ENCODE measurements at regions not wholly inside any gene's neighbourhood (a gene's known extent, or its start where the extent isn't known, plus 50 kb on each side); places are given as distances from the start of the nearest gene placed in this dataset.

DNA sequence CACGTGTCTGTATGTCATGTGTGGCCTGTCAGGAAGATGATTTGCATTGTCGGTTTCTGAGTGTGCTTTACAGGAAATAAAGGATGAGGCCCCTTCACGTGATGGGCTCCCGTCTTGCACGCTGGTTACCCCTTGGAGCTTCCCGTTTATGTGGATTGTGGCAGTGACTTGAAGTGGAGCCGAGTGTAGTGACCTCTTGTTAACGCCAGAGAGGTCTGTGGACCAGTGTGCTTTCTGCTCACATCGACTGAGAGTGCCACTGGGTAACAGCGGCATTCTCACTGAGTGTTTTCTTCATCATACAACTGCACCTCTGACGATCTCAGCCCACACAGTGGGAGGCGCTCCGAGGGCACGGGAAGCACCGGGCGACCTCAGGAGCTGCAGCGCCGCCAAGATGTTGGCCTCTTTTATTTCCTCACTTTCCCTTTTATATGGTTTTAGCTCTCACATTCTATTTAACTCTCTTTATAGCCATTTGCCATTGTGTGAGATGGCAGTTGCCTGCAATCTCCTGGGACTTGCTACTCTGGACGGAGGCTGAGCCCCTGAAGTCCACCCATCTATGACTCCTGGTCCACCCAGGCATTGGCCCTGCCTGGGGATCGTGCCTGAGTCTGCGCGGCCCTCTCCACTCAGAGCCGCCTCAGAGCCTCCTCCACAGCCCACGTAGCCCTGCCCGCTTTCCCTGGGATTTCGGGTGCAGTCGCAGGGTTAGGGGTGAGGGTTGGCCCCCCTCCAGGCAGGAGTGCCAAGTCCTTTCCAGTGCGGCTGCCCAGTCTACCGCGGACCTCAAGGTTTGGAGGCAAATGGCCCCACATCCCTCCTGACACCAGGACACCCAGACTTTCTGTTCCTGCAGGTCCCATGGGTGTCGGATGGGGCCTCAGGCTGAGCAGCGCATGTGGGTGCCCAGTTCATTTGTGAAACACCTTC, 238.9 kb downstream of the ERMARD start:
- TF ChIP-seq, protein P1, sequence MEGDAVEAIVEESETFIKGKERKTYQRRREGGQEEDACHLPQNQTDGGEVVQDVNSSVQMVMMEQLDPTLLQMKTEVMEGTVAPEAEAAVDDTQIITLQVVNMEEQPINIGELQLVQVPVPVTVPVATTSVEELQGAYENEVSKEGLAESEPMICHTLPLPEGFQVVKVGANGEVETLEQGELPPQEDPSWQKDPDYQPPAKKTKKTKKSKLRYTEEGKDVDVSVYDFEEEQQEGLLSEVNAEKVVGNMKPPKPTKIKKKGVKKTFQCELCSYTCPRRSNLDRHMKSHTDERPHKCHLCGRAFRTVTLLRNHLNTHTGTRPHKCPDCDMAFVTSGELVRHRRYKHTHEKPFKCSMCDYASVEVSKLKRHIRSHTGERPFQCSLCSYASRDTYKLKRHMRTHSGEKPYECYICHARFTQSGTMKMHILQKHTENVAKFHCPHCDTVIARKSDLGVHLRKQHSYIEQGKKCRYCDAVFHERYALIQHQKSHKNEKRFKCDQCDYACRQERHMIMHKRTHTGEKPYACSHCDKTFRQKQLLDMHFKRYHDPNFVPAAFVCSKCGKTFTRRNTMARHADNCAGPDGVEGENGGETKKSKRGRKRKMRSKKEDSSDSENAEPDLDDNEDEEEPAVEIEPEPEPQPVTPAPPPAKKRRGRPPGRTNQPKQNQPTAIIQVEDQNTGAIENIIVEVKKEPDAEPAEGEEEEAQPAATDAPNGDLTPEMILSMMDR (conservative IDR thresholded peaks at IDR 0.05) = no peak
- TF ChIP-seq ZFX (IDR thresholded peaks at IDR 0.05) = no peak

Measured in C4-2B (cell line).